HG02870 (cell line): ENCODE measurements at regions not wholly inside any gene's neighbourhood (a gene's known extent, or its start where the extent isn't known, plus 50 kb on each side); places are given as distances from the start of the nearest gene placed in this dataset.

Experiments
- ATAC-seq: cut with Tn5 transposase; IDR thresholded peaks from one replicate; pipeline ENCODE4 v1.9.1; 2021; ENCODE audit warnings: mild to moderate bottlenecking, moderate library complexity; ENCODE audit not compliant: unreplicated experiment

- ATAC-seq = no peak
Measured at GRCh38 chr1:209427811-209428210, 155.7 kb upstream of the CAMK1G start.

- ATAC-seq = no peak
Measured at GRCh38 chr1:209428241-209428921, 155.1 kb upstream of the CAMK1G start.

GRCh38 chr1:209429611-209430010 lies 153.9 kb upstream of the CAMK1G start:
- ATAC-seq = no peak

- ATAC-seq = no peak
Measured at GRCh38 chr1:209430107-209430506, 153.4 kb upstream of the CAMK1G start.

- ATAC-seq = no peak
Measured at GRCh38 chr1:209430821-209431259, 152.7 kb upstream of the CAMK1G start.

GRCh38 chr1:209431402-209431801 lies 152.1 kb upstream of the CAMK1G start:
- ATAC-seq = no peak

GRCh38 chr1:209431813-209432442 lies 151.6 kb upstream of the CAMK1G start:
- no peak for ATAC-seq

- ATAC-seq = no peak
Measured at GRCh38 chr1:209432443-209432825, 151.1 kb upstream of the CAMK1G start.

- ATAC-seq = no peak
Measured at GRCh38 chr1:209433649-209434031, 149.9 kb upstream of the CAMK1G start.

GRCh38 chr1:209434066-209434465 lies 149.4 kb upstream of the CAMK1G start:
- ATAC-seq = no peak

- no peak for ATAC-seq
Measured at GRCh38 chr1:209434631-209435217, 148.8 kb upstream of the CAMK1G start.

GRCh38 chr1:209435654-209436566 lies 147.6 kb upstream of the CAMK1G start:
- ATAC-seq = peak; percentile 89

- ATAC-seq = no peak
Measured at GRCh38 chr1:209439828-209440227, 143.7 kb upstream of the CAMK1G start.

- no peak for ATAC-seq
Measured at GRCh38 chr1:209443361-209443931, 140.1 kb upstream of the CAMK1G start.

GRCh38 chr1:209443975-209444651 lies 139.4 kb upstream of the CAMK1G start:
- ATAC-seq = no peak

GRCh38 chr1:209444961-209445360 lies 138.6 kb upstream of the CAMK1G start:
- ATAC-seq = no peak

GRCh38 chr1:209445576-209445975 lies 137.9 kb upstream of the CAMK1G start:
- no peak for ATAC-seq

GRCh38 chr1:209446356-209446755 lies 137.2 kb upstream of the CAMK1G start:
- ATAC-seq = no peak

GRCh38 chr1:209454340-209454994 lies 129.0 kb upstream of the CAMK1G start:
- no peak for ATAC-seq

- no peak for ATAC-seq
Measured at GRCh38 chr1:209455145-209455544, 128.4 kb upstream of the CAMK1G start.
